ENCODE measurements at regions not wholly inside any gene's neighbourhood (a gene's known extent, or its start where the extent isn't known, plus 50 kb on each side); places are given as distances from the start of the nearest gene placed in this dataset.

DNA sequence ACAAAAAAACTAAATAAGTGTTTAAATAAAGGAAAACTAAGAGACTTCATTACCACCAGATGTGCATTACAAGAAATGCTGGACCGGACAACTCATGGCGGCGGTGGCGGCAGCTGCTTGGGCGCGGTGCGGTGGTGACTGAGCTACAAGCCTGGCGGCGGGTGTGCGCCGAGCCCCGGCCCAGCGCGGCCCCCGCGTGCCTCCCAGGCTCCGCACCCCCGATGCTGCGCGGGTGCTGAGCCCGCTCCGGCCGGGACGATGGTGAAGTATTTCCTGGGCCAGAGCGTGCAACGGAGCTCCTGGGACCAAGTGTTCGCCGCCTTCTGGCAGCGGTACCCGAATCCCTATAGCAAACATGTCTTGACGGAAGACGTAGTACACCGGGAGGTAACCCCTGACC, 52.2 kb upstream of the RCOR3 start:
- TF ChIP-seq POLR2A (IDR thresholded peaks at IDR 0.05) (no peak), EP300 (IDR thresholded peaks at IDR 0.05) (no peak), POLR2AphosphoS5 (IDR thresholded peaks at IDR 0.05) (no peak)
- TF ChIP-seq, protein P1, sequence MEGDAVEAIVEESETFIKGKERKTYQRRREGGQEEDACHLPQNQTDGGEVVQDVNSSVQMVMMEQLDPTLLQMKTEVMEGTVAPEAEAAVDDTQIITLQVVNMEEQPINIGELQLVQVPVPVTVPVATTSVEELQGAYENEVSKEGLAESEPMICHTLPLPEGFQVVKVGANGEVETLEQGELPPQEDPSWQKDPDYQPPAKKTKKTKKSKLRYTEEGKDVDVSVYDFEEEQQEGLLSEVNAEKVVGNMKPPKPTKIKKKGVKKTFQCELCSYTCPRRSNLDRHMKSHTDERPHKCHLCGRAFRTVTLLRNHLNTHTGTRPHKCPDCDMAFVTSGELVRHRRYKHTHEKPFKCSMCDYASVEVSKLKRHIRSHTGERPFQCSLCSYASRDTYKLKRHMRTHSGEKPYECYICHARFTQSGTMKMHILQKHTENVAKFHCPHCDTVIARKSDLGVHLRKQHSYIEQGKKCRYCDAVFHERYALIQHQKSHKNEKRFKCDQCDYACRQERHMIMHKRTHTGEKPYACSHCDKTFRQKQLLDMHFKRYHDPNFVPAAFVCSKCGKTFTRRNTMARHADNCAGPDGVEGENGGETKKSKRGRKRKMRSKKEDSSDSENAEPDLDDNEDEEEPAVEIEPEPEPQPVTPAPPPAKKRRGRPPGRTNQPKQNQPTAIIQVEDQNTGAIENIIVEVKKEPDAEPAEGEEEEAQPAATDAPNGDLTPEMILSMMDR (IDR thresholded peaks at IDR 0.05), result no peak
- Histone ChIP-seq H3K4me3 (no peak overlapping the region), H3K4me1 (no peaks in the 10 kb centered on the region), H3K27me3 (no peaks in the 10 kb centered on the region), H3K9me3 (peaks cover 0 to 8% (median 0%) of the 10 kb centered on the region in 4 donors), H3K27ac (no peak overlapping the region), H3K36me3 (no peaks in the 10 kb centered on the region)
- WGBS, 2 donors, result 95% methylated on average over 29 to 32 of the region's 33 CpGs
- DNase-seq, result peak in 1 of 2 donors; percentile 70
- ATAC-seq (ENCODE audit: low FRiP score in 2 of 2), result no peak

DNA sequence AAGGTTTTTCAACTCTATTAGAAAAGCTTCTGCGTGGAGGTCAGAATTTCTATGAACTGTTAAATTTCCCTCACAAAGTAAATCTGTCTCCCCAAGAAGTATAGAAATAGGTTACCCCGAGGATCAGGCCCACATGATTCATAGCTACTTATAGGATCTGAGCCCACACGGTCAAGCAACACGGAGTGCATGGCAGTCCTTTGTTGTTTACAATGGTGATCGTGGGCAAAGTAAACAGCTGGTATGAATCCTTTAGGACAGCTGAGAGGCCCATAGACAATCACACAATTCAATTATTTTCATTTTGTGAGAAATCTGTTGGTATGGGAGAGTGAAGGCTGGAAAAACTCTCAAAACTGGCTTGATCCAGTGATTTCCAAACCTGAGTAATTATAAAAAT, 58.9 kb upstream of the RCOR3 start:
- no peak for DNase-seq
- Histone ChIP-seq H3K9me3 (no peaks in the 10 kb centered on the region), H3K27me3 (no peaks in the 10 kb centered on the region), H3K27ac (no peak overlapping the region), H3K4me3 (no peak overlapping the region), H3K36me3 (no peaks in the 10 kb centered on the region), H3K4me1 (no peaks in the 10 kb centered on the region)
- 80% methylated on average over 5 of the region's 5 CpGs for WGBS, 2 donors
- TF ChIP-seq, protein P1 (IDR thresholded peaks at IDR 0.05), result no peak
- TF ChIP-seq POLR2A (IDR thresholded peaks at IDR 0.05) (no peak), POLR2AphosphoS5 (IDR thresholded peaks at IDR 0.05) (no peak), EP300 (IDR thresholded peaks at IDR 0.05) (no peak)
- ATAC-seq (ENCODE audit: low FRiP score in 2 of 2), result no peak

DNA sequence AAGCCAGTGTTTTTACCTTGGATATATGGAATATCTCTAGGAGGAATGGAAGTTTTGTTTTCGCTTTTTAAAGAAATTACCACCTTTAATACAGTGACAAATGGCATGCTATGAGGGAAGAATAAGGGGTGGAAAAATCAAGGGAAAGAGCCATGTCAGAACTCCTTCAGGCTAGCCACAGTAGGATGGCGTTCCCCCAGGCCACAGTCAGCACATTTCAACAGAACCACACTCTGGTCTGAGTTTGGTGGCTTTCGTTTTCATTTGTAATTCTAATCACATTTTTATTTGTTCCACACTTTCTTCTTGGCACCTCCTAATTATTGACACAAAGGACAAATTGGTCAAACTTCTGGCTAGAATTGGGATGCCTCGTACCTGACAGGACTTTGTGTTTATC, 60.3 kb upstream of the RCOR3 start:
- WGBS, 2 donors, result 65 to 68% methylated on average over 4 of the region's 4 CpGs
- no peak overlapping the region for H3K4me3 ChIP-seq
- H3K9me3 ChIP-seq, result no peaks in the 10 kb centered on the region
- TF ChIP-seq EP300 (IDR thresholded peaks at IDR 0.05) (no peak), POLR2A (IDR thresholded peaks at IDR 0.05) (no peak), POLR2AphosphoS5 (IDR thresholded peaks at IDR 0.05) (no peak)
- TF ChIP-seq, protein P1 (IDR thresholded peaks at IDR 0.05), result no peak
- no peak overlapping the region for H3K27ac ChIP-seq
- H3K27me3 ChIP-seq, result no peaks in the 10 kb centered on the region
- H3K36me3 ChIP-seq, result no peaks in the 10 kb centered on the region
- DNase-seq, result no peak
- no peaks in the 10 kb centered on the region for H3K4me1 ChIP-seq
- ATAC-seq (ENCODE audit: low FRiP score in 2 of 2), result no peak

DNA sequence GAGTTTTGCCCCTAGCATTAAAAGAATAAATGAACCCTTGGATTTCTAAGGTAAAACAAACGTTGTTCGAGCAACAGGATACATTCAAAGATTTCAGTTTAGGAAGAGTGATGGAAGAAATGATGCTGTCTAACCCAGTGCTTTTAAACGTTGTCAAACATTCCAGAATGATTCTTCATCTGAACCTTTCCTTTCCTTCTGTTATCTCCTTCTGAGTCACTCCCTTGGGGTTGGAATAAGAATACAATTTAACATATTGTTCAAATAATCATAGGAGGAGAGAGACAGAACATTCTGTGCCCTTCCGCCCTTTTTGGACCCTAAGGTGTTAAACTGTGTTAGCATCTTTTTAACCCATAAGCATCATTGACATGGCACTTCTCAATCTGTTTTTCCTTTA, 61.1 kb upstream of the RCOR3 start:
- TF ChIP-seq, protein P1 (IDR thresholded peaks at IDR 0.05), result no peak
- TF ChIP-seq POLR2AphosphoS5 (IDR thresholded peaks at IDR 0.05), result no peak
- TF ChIP-seq POLR2A (IDR thresholded peaks at IDR 0.05), result no peak
- no peak for TF ChIP-seq EP300 (IDR thresholded peaks at IDR 0.05)
- ATAC-seq (ENCODE audit: low FRiP score in 2 of 2), result peak in 1 of 2 donors; percentile 39
- no peak overlapping the region for H3K27ac ChIP-seq
- no peaks in the 10 kb centered on the region for H3K36me3 ChIP-seq
- H3K9me3 ChIP-seq, result no peaks in the 10 kb centered on the region
- 63 to 77% methylated on average over 4 of the region's 4 CpGs for WGBS, 2 donors
- H3K4me1 ChIP-seq, result no peaks in the 10 kb centered on the region
- no peak for DNase-seq
- no peaks in the 10 kb centered on the region for H3K27me3 ChIP-seq
- no peak overlapping the region for H3K4me3 ChIP-seq

DNA sequence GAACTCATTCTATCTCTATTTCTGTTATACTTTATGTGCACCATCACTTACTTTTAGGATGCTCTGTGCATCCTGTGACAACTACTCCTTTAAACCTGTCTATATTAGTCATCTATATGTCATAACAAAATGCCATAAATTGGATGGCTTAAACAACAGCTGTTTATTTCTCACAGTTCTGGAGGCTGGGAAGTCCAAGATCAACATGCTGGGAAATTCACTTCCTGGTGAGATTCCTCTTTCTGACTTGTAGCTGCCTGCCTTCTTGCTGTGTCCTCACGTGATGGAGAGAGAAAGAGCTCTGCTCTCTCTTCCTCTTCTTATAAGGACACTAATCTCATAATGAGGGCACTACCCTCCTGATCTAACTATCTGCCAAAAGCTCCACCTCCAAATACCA, 62.3 kb upstream of the RCOR3 start:
- H3K4me1 ChIP-seq, result no peaks in the 10 kb centered on the region
- H3K36me3 ChIP-seq, result no peaks in the 10 kb centered on the region
- WGBS, 2 donors, result 36 to 57% methylated on average over 1 of the region's 1 CpG
- no peaks in the 10 kb centered on the region for H3K27me3 ChIP-seq
- ATAC-seq (ENCODE audit: low FRiP score in 2 of 2) (no peak), DNase-seq (no peak)
- TF ChIP-seq POLR2AphosphoS5 (IDR thresholded peaks at IDR 0.05) (no peak), POLR2A (IDR thresholded peaks at IDR 0.05) (no peak), EP300 (IDR thresholded peaks at IDR 0.05) (no peak)
- TF ChIP-seq, protein P1 (IDR thresholded peaks at IDR 0.05), result no peak
- H3K4me3 ChIP-seq, result no peak overlapping the region
- H3K27ac ChIP-seq, result no peak overlapping the region
- H3K9me3 ChIP-seq, result no peaks in the 10 kb centered on the region
